GM21381 (cell line): ENCODE measurements at regions not wholly inside any gene's neighbourhood (a gene's known extent, or its start where the extent isn't known, plus 50 kb on each side); places are given as distances from the start of the nearest gene placed in this dataset.

Experiments
- ATAC-seq: cut with Tn5 transposase; IDR thresholded peaks from one replicate; pipeline ENCODE4 v1.9.1; 2021; ENCODE audit warnings: mild to moderate bottlenecking, moderate library complexity; ENCODE audit not compliant: unreplicated experiment

DNA sequence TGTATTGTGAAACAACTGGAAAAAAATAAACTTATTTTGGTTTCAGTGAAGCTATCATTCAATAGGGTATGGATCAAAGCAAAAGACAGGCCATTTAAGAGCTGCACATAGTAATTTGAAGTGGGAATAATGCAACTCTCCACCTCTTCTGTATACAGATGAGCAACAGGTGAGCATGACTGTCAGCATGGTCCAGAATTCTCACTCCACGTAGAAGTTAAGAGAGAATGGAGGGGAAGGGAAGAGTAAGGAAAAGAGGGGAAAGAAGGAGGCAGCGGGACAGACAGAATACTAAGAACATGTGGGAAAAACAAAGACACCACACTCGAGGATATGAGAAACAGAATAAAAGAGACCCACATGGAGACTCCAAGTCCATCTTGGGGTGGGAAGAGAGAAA is 396.1 kb upstream of the GRIA1 start:
- no peak for ATAC-seq

DNA sequence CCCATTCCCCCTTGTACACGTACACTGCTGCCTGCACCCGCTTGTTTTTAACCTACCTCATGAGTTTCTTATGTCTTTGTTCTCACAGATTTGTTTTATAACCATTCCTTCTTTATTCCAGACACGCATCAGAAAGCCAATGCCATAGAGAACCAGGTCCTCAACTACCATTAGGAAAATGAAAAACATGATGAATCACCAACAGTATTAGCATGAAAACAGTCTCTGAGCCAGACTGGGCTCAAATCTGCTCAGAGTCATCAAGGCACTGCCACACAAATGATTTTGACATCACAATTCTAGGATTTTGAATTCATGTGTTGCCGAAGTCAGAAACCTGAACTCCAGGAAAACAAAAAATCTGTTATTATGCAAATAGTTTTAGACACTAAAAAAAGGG is 394.1 kb upstream of the GRIA1 start:
- no peak for ATAC-seq

DNA sequence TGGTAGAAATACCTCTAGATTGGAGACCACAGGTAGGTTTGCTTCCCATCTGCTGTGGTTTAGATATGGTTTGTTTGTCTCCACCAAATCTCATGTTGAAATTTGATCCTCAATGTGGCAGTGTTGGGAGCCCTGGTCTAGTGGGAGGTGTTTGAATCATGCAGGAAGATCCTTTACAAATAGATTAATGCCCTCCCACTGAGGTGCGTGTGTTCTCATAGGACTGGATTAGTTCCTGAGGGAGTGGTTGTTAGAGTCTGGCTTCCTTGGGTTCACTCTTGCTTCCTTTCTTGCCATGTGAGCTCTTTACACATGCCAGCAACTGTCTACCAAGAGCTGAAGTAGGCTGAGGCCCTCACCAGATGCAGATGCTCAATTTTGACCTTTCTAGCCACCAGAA is 391.1 kb upstream of the GRIA1 start:
- no peak for ATAC-seq

DNA sequence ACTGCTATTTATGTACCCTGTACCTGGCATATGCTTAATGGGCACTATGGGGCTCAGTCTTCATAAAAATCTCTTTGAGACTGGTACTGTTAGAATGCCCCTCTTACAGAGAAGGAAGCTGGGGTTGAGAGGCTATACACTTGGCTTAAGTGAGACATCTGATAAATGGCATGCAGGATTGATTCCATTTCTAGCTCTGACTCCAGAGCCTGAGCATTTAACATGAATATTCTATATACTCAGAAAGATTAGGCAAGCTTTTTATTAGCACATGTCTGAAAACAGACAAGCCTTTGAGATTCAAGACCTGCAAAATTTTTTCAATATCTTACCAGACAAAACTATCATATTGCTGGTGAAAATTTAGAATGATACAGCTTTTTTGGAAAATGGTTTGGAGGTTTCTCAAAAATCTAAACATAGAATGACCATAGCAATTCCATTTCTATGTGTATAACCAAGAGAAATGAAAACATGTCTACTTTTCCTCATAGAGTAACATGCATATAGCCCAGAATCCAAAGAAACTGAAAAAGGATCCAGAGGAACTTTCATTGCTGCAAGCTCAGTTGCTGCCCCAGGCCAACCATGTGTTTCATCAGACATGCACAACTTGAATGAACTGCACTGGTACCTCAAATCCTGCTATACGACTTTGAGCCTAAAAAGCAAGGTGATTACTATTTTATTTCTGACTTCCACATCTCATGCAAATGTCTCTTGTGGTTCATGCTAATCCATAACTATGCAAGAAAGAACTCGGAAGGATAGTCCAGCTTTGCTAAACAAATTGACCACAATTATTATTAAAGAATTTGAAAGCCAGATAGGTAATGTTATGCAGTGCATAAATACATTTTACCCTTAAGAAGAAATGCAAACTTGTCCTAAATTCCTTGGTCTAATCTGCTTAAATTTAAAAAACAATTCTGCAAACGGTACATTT is 389.0 kb upstream of the GRIA1 start:
- ATAC-seq = no peak

DNA sequence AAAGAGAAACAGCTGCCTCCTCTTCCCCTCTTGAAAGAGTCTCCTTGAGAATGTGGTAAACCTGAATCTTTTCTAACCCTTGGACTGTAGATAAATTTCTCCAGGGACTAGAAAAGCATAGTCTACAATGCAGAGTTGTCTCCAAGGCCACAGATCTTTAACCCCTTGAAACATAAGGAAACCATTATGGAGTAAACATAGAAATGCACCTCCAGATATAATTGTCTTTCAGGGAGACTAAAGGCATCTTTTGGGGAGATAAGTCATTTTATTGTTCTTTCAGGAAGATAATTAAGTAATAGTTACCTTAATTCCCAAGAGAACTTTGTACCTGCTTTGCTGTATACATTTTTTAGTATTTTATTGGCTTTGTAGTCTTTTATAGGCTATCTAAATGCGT is 373.6 kb upstream of the GRIA1 start:
- ATAC-seq = no peak

DNA sequence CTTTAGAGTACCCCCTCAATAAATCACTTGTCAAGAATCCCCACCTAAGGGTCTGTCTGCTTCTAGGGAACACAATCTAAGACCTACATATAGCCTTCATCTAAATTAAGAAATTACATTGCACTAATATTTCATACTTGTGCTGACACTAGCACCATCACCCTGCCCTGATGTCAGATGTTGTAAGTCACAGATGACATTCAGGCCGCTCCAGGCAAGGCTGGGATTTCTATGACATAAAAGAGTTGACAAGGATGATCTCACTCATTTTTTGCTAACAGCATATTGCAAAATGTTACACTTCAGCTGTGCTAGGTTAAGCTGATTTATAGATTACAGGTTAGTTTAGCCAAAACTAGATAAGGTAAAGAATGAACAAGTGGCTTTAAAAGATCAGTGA is 372.5 kb upstream of the GRIA1 start:
- ATAC-seq = no peak

DNA sequence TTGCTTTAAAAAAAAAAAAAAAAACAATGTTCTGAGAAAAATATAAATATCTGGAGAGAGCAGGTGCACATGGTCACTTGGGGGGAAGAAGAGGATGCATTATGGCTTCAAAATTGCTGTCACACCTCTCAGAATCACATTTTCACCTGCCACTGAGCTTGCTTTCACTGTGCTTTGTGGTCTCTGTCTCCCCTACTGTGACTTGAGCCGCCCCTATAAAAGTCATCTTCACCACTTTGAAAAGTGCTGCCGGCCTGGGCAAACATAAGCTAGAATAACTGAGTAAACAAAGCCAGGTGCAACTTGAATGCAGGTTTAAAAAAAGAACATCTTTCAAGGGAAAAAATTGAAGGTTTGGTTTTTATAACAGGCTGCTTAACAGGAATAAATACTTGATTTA is 368.1 kb upstream of the GRIA1 start:
- no peak for ATAC-seq

DNA sequence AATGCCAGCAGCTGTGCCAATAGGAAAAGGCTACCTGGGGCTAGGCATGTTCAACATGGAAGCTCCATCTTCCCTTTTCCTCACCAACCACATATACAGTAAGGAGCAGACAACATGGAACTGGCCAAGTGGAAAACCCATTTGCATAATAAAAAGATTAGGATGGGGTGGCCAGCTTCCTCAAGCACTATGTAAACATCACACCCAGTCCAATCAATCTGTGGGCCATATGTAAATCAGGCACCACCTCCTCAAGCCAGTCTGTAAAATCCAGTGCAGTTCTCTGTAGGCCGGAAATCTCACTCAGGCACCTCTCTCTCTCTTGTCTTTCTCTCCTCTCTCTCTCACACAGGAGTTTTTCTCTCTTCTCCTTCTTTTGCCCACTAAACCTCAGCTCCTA is 360.2 kb upstream of the GRIA1 start:
- no peak for ATAC-seq

DNA sequence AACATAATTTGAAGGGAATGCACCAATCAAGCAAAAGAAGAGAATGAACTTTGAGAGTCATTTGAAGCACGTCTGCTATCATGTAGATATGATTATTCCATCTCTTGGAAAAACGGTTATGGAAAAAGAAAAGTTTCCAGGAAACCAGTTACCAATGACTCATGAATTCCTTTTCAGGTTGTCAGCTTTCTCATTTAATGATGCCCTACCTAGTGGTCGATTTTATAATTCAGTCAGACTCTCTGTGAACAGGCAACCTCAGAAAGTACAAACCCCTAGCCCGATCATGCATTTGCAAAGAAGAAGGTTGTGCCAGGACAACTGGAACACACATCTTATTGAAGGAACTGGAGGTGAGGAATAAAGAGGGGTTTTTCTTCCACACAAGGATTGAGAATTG is 355.1 kb upstream of the GRIA1 start:
- ATAC-seq = no peak

DNA sequence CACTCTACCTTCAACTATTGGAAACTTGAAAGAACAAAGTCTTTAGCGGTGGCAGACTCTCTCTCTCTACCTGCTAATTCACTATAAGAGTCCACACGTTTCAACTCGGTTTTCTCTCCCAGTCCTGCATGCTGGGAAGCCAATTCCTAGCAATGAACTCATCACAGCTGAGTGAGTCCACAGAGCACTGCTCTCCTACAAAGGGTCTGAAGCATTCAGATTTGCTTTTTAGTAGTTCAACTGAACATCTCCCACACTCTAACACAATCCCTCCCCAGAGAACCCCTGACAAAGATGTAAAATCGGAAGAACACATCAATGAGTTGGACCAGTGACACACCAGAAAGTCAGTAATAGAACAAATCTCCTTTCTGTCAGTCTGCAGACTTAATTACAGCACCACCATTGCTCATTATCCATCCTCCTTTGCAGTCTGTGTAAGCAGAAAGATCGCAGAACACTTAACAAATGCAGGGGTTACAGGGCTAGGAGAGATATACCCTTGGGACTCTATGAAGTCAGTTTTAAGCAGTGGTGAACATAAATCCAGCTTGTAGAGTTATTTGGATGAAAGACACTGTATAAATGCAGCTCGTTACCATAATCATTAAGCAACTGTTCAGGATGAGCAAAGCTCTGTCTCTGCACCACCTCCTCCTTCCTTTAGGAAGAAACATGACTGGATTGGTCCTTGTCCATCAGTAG is 353.4 kb upstream of the GRIA1 start:
- no peak for ATAC-seq

DNA sequence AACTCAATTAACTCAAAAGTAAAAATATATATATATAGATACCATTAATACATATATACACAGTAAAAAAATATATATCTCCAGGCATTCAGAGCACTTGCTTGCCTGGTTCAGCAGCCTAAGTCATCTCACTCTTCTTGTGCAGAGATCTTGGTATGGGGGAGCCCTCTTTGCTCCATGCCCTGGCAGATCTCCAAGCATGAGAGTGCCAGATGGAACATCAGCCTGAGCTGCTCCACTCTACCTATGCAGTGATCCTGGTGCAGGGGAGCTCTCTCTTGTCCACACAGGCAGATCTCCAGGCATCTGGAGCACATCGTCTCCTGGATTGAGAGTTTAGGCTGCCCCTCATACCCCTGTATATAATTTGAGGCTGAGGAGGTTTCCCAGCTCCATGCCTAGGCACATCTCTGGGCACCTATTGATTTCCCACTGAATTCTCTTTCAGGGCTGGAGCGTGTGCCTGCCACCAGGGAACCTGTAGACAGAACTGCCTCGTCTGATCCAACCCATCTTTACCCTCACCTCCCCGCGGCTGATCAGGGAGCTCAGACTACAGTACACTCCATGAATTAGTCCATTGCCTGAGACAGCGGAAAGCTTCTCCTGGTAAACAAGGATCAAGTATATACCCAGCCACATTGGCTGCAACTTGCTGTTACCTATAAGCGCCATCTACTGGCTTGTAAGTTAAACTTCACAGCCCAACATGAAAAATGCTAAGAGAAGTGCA is 342.4 kb upstream of the GRIA1 start:
- ATAC-seq = peak; percentile 61

DNA sequence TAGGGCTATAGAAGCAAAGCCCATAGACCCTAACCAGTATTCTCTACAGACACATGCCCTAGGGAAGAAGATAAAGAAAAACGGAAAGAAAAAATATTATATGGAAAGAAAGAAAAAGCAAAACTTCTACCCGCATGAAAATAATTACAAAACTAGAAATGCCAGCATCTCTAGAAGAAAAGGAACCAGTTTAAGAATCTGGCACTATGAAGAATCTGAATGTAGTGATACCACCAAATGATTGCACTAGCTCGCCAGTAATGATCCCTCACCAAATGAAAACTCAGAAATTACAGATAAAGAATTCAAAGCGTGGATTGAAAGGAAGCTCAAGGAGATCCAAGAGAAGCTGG is 341.9 kb upstream of the GRIA1 start:
- no peak for ATAC-seq

DNA sequence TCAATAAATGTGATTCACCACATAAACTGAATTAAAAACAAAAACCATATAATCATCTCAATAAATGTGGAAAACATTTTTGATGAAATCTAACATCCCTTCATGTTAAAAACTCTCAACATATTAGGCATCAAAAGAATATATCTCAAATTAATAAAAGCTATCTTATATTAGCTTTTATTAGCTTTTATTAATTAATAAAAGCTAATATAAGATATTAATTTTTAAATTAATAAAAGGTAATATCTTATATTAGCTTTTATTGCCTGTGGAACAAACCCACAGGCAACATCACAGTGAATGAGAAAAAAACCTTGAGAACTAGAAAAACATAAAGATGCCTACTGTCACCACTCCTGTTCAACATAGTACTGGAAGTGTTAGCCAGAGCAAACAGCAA is 338.9 kb upstream of the GRIA1 start:
- ATAC-seq = no peak

DNA sequence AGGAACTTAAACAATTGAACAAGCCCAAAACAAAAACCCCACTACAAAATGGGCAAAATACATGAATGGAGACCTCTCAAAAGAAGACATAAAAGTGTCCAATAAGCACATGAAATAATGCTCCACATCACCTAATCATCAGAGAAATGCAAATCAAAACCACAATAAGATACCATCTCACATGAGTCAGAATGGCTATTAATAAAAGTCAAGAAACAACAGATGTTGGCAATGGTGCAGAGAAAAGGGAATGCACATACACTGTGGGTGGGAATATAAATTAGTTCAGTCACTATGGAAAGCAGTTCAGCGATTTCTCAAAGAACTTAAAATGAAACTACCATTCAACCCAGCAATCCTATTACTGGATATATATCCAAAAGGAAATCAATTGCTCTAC is 337.4 kb upstream of the GRIA1 start:
- ATAC-seq = no peak

DNA sequence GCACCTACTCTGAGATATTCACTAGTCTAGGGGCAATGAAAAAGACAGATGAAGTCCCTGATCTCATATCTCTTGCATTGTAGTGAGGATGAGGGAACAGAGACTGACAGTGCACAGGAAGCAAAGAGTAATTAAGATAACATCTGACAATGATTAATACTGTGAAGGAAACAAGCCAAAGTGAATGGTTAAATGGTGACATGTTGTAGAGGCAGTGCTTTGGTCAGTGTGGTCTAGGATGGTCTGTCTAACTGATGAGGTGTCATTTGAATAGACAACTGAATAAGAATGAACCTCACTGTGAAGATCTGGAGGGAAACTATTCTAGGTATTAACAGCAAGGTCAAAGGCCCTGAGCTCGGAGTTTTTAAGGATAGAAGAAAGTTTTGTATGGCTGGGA is 333.3 kb upstream of the GRIA1 start:
- no peak for ATAC-seq

DNA sequence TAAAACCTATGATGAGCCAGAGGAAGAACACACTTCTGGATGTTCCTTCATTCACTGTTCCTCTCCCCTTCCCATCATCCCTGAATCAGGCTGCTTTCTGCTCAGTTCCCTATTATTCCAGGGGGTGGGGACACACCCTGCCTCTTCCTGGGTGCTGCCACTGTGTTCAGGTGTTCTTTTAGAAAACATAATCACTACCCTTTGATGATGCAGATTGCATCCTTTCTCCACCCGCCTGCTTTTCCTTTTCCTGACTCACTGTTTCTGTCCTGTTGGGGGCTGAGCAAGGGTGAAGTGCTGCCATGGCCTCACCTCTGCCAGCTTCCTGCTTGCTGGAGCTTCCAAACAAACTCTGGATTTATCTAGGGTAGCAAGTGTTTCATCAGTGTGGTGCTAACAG is 331.9 kb upstream of the GRIA1 start:
- ATAC-seq = no peak

DNA sequence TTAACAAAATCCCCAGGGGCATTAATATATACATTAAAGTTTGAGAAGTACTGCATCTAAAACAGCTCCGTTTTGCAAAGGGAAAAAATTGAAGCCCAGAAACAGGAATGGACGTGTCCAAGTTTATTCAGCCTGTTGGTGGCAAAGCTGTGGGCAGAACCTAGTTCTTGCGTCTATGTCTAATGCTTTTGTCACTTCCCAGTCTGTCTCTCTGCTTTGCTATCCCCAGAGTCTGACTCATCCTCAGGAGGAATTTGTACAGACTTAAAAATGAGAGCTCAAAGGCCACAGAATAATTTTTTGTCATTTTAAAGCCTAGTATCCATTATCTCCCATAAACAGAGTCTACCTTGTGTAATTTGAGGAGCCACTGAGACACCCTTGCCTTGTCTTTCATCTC is 330.9 kb upstream of the GRIA1 start:
- no peak for ATAC-seq

DNA sequence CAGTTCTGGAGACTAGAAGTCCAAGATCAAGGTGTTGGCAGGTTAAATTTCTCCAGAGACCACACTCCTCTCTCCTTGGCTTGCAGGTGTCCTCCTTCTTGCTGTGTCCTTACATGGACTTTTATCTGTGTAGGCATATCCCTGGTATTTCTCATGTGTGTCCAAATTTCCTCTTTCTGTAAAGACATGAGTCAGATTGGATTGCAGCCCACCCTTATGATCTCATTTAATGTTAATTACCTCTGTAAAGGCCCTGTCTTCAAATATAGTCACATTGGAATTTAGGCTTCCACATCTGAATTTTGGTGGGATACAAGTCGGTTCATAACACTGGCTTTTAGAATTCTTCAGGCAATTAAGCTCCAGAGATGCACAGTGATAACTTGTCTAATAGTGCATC is 322.2 kb upstream of the GRIA1 start:
- ATAC-seq = no peak

DNA sequence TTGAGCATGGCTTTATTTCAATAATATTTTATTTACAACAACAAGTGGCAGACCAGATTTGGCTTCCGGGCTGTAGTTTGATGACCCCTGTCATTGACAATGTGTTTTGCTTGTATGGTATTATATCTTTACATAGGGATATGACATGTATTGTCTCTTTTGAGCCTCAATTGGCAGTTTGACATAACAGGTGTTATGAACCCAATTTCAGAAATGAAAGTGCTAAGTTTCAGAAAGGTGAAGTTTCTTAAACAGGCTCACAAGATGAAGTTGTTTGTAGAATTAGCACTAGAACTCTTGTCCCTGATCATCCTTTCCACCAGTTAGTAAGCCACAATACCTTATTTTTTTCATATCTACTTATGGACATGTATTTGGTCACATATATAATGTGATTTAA is 303.0 kb upstream of the GRIA1 start:
- ATAC-seq = no peak

DNA sequence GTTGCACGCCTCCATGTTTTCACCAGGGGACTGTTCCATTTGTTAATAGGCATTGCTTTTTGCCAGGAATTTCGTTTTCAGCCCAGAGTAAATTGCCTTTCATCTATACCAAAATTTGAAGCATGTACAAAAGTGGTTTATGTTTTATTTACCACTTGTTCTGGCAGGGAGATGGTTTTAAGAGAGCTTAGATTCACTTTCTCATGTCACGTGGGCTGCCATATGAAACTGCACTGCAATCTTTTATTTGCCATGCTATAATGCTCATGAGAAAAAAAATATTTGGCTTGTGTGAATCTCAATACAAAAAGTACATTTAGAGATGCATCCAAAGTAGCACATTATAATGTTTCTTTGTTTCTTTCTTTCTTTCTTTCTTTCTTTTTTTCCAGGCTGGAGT is 284.1 kb upstream of the GRIA1 start:
- ATAC-seq = no peak

DNA sequence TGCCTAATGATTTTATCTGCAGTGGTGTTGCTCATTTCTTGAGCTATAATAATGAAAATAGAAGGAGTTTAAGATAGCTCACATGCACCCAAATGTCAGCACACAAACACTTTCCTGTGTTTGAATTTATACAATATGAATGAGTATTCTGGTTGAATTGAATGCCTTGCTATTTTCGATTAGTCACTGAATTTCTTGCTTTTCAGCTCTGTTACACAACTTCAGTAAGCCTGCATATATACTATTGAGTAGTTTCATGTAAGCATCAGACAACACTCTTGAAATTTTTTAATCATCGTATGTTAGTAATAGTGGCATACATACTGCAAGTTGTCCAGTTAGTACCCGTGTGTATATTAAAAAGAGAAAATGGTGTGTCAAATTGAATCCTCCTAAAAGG is 281.5 kb upstream of the GRIA1 start:
- ATAC-seq = no peak

DNA sequence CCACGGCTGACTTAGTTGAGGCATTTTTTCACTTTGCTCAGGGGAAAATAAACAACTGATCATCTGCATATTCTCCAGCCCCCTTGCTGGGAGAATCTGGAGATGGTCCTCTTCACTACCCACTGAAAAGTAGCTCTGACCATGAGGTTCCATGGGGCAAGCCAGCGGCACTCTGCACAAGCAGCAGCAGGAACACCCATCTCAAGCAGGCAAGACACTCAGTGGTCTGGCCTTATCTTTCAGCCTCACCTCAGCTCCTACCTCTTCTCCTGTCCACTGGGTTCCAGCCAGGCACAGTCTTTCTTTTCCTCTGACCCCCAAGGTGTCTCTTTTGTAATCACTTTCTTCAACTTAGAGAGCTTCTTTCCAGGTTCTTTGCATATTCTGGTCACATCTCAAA is 280.8 kb upstream of the GRIA1 start:
- ATAC-seq = no peak
